ENCODE measurements at regions not wholly inside any gene's neighbourhood (a gene's known extent, or its start where the extent isn't known, plus 50 kb on each side); places are given as distances from the start of the nearest gene placed in this dataset.

- DNase-seq = no peak
Observed at GRCh38 chr5:56543441-56544388, 271.6 kb upstream of the MAP3K1 start.

DNA sequence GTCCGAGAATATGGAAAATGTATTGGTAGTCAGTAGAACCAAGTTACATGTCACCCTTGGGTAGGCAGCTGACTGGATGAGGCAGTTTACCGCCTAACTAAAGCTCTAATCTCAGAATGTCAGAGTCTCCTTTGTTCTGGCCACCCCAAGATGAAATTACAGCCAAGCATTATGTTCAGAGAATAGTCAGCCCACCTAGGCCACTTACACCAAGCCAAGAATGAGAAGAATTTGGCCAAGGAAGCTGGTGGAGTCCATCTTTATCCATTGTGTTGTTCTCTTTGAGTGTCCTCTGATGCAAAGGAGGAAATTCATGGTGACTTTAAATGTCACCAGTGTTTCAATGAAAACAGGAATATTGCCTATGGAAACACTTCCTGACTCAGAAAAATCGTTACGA is 275.1 kb upstream of the MAP3K1 start:
- DNase-seq = no peak

DNA sequence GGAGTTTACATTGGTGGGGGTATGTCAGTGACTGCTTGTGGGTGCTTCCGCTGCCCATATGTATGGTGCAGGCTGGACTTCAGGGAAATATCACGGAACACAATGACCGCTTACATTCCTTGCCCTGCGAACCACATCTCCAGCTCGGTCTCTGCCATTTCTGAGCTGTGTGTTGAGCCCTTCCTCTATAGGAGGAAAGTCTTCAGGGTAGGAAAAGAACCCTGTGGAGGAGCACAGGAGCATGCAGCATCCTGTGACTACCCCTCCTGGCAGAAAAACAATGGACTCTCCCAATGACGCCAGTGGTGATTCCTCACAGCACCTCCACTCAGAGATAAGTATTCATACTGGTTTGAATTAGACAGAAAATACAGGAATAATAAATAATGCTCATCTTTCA is 276.8 kb upstream of the MAP3K1 start:
- no peak for DNase-seq

GRCh38 chr5:56535347-56535746 is 280.0 kb upstream of the MAP3K1 start:
- no peak for DNase-seq

- no peak for DNase-seq
Observed at GRCh38 chr5:56534102-56534829, 281.1 kb upstream of the MAP3K1 start.

- DNase-seq = no peak
Observed at GRCh38 chr5:56532466-56532865, 282.9 kb upstream of the MAP3K1 start.

DNA sequence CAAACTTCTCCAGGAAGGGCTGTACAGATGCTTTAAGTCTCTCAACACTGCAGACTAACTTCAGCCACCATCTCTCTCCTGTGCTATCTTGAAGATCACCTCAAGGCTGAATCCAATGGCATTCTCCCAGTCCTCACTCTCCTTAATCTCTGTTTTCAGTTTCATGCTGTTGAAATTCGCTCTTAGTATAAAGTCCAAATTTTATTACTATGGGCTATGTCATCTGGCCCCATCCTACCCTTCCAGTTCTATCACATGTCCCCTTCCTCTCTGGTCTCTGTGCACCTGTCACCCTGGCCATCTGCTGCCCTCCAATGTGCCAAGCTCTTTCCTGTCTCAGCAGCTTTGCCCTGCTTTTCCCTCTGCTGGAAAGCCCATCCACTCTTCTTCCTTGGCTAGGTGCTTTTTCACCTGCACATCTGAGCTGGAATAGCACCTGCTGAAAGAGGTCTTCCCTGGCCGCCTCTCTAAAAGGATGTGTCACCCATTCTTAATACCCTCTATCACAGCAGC is 284.7 kb upstream of the MAP3K1 start:
- DNase-seq = no peak

- no peak for DNase-seq
Observed at GRCh38 chr5:56529666-56530430, 285.5 kb upstream of the MAP3K1 start.

GRCh38 chr5:56527174-56527573 is 288.2 kb upstream of the MAP3K1 start:
- DNase-seq = no peak

DNA sequence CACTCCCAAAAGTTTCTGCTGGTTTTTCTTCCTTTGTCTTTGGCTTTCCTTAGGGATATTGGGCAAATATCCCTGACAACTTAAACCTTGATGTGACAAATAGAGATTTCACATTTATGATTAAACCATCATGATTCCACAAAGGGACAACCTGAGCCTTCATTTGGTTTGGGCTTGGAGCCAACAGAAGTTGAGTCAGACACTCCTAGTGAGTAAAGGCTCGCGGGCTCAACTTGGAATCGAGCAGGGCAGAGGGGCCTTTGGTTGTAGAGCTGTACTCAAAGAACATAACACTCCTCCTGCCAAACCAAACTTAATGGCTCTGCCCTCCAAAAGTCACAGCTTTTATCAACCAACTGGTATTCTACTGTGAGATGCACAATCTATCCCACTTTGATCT is 290.2 kb upstream of the MAP3K1 start:
- DNase-seq = no peak

DNA sequence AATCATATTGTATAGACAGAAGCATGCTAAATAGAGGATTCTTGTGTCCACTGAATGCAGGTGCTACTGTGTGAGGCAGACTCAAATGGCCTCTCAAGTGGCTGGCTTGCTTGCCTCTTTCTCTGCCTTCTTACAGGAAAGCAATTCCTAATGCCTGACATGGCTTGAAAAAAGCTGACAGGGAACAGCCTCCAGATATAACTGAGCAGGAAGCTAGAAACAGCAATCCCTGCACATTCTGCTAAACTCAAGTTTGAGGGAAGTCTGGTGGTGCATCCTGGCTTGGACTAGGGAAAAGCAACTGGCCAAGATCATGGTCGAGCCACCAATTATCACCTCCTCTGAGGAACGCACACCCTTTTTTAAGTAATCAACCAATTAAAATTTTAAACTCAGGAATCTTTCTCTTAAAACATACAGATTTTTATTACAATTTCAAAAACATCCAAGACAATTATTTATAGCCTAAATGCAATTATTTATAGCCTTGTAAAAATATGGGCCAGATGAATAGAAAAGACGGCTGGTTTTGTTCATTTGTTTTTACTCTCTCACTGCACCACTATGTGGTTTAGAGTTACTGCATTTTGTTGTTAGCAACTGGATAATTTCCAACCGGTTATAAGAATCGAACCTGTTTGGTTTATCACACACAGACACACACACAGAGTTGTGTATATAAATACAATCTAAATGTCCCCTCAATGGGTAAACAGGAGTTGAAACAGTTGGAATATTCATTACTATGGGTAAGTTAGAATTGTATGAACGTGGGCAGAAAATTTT is 290.9 kb upstream of the ANKRD55 start:
- DNase-seq = no peak

DNA sequence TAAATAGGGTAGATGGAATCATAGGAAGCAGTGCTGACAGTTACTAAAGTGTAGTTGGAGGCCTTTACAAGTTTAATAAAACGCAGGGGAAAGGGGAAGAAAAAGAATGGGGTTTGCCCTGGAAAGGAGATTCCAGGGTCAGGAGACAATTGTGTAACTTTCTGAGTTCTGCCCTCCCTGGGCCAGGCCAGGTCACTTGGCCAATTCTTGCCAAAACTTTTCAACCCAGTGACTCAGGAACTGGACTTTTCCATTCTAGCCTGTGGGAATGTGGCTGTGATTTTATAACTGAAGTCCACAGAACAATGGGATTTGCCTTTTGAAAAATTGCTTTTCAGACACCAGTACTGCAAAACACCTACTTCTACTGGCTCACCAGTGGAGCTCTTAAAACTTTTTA is 289.8 kb upstream of the ANKRD55 start:
- no peak for DNase-seq

DNA sequence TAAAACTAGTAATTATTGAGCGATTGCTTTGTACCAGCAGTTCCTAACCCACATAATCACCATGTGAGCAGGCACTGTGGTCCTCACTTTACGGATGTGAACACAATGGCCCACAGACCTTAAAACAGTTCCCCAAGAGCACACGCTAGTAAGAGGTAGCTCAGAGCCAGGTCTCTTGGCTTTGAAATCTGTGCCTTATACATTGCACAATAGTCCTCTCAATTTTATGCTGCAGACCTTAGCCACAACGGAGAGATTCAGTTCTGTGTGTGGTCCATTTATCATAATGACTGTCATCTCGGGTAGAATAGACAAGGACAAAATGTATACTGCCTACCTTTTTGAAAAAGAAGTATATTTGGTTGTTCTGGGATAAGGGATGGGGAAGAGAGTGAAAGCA is 289.0 kb upstream of the ANKRD55 start:
- no peak for DNase-seq

GRCh38 chr5:56520986-56521730 is 288.0 kb upstream of the ANKRD55 start:
- DNase-seq = no peak

DNA sequence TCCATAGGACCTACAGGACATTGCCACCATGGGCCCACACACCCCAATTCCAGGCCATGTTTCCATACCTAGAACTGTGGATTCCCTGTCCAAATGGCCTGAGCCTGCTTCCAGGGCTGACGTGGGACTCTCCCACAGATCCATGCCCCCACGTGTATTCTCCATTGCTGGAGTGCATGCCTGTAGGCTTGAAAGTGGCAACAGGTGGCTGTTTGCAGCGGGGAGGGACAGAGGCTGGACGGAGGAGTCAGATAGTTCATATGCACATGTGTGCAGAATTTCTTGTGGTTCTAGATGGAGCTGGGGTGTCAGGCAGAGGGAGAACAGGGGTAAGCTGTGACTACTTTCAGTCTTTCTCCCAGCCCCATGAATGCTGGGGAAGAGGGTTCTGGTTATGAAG is 285.7 kb upstream of the ANKRD55 start:
- DNase-seq = no peak

- DNase-seq = peak; percentile 18
Observed at GRCh38 chr5:56517011-56517416, 283.9 kb upstream of the ANKRD55 start.

- DNase-seq = no peak
Observed at GRCh38 chr5:56516441-56516840, 283.3 kb upstream of the ANKRD55 start.

- no peak for DNase-seq
Observed at GRCh38 chr5:56516035-56516434, 282.9 kb upstream of the ANKRD55 start.

DNA sequence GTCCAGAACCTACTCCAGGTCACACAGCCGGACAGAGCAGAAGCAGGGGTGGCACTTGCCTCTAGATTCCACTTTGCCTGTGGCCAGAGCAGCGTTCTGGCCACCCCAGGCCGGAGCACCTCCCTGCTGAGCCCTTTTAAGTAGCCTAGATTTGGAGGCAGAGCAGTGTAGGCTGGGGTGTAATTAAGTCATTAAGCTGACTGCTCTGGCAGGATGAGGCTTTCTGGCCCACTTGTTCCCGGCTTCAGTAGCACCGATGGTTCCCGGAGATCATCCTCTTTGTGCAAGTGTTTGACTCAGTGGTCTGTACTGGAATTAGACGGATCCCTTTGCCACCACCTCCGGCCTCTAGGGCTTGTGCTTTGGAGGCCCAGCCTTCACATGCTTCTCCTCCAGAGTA is 281.9 kb upstream of the ANKRD55 start:
- no peak for DNase-seq

GRCh38 chr5:56514245-56514644 is 281.1 kb upstream of the ANKRD55 start:
- no peak for DNase-seq

DNA sequence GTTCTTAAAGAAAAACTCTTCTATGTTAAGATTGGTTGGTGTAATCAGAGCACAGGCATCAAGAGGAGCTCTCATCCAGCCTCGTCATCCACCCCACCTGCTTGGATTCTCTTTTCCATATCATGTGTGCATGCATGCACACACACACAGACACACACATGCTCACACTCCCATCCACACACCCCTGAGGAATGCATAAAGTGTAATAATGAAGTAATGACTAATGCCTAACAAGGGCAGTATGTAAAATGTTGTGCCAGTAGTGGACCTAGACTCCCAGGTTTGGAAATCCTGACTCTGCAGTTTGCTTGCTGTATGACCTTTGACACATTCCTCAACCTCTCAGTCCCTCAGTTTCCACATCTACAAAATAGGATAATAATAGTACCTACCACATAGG is 280.0 kb upstream of the ANKRD55 start:
- no peak for DNase-seq

Measured in central memory CD4-positive, alpha-beta T cell (primary cell).